ENCODE measurements at regions not wholly inside any gene's neighbourhood (a gene's known extent, or its start where the extent isn't known, plus 50 kb on each side); places are given as distances from the start of the nearest gene placed in this dataset.

DNA sequence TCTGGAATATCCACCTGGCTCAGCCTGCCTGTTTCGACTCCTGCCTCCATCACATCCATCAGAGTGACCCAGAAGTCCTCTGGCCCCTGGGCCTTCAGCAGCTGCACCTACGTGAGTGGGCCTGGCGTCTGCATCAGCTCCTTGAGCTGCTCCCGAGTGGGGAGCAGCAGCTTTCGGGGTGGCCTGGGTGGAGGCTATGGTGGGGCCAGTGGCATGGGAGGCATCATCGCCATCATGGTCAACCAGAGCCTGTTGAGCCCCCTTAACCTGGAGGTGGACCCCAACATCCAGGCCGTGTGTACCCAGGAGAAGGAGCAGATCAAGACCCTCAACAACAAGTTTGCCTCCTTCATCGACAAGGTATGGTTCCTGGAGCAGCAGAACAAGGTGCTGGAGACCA lies 83.0 kb downstream of the SEC61B start:
- ChIA-PET POLR2A (interaction anchor here (0.7 kb wide), 1 partner anchor 460 kb away, joined by 3 read pairs; no protein-coding TSS in a partner anchor), CTCF (ENCODE audit: low intra/inter-chr PET ratio) (no interaction called here)
- DNase-seq (ENCODE audit: extremely low read depth in 1 of 4, low spot score in 3 of 4) (no peak), FAIRE-seq (no peak), ATAC-seq (no peak)
- intact Hi-C loops (cut with micrococcal nuclease): no loop called here
- H3K4me3 ChIP-seq: no peak overlapping the region
- H3K36me3 ChIP-seq (ENCODE audit: control insufficient read depth, insufficient read depth, low read length): no peaks in the 10 kb centered on the region
- no peak overlapping the region for H3K9ac ChIP-seq (ENCODE audit: insufficient read depth in 1 of 2, low read depth in 2 of 2, low read length in 2 of 2)
- peaks cover 10 to 14% of the 10 kb centered on the region in 2 experiments for H3K4me1 ChIP-seq (replicated peaks in 1 of 2; ENCODE audit: control insufficient read depth in 2 of 2, insufficient read depth in 2 of 2, low read length in 2 of 2)
- H3K27me3 ChIP-seq (ENCODE audit: control insufficient read depth in 2 of 2, insufficient read depth in 2 of 2, low read length in 2 of 2): peaks cover 0 to 22% of the 10 kb centered on the region in 2 experiments; a peak in 2 of 5 replicates
- no TSS peak for BruUV-seq (replicated peaks)
- H3K4me2 ChIP-seq (ENCODE audit: insufficient read depth, low read length): no peak overlapping the region
- in situ Hi-C loops (cut with MboI): no loop called here
- no peak overlapping the region for H3K27ac ChIP-seq (ENCODE audit: extremely low read depth, low read depth, low read length)
- H3K79me2 ChIP-seq (ENCODE audit: control insufficient read depth, insufficient read depth, low read length): no peaks in the 10 kb centered on the region
- H3K9me3 ChIP-seq (replicated peaks; ENCODE audit: control insufficient read depth, insufficient read depth, low read depth, low read length): no peaks in the 10 kb centered on the region
- no peaks in the 10 kb centered on the region for H4K20me1 ChIP-seq (replicated peaks; ENCODE audit: control insufficient read depth, insufficient read depth, low read length)
- WGBS (ENCODE audit: insufficient coverage, low coverage, missing lambda C conversion rate): 19% methylated on average over 8 of the region's 8 CpGs
- H2AFZ ChIP-seq (ENCODE audit: low read depth, low read length): no peak overlapping the region
- no peak for TF ChIP-seq ZNF212 (CRISPR knock-in tag; IDR thresholded peaks at IDR 0.05)
- TF ChIP-seq, protein P1, sequence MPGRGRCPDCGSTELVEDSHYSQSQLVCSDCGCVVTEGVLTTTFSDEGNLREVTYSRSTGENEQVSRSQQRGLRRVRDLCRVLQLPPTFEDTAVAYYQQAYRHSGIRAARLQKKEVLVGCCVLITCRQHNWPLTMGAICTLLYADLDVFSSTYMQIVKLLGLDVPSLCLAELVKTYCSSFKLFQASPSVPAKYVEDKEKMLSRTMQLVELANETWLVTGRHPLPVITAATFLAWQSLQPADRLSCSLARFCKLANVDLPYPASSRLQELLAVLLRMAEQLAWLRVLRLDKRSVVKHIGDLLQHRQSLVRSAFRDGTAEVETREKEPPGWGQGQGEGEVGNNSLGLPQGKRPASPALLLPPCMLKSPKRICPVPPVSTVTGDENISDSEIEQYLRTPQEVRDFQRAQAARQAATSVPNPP (IDR thresholded peaks at IDR 0.05; ENCODE audit: borderline replicate concordance, insufficient read depth, insufficient read length): no peak
- TF ChIP-seq HEY1 (CRISPR knock-in tag; IDR thresholded peaks at IDR 0.05; ENCODE audit: borderline replicate concordance): no peak
- TF ChIP-seq, protein P2, sequence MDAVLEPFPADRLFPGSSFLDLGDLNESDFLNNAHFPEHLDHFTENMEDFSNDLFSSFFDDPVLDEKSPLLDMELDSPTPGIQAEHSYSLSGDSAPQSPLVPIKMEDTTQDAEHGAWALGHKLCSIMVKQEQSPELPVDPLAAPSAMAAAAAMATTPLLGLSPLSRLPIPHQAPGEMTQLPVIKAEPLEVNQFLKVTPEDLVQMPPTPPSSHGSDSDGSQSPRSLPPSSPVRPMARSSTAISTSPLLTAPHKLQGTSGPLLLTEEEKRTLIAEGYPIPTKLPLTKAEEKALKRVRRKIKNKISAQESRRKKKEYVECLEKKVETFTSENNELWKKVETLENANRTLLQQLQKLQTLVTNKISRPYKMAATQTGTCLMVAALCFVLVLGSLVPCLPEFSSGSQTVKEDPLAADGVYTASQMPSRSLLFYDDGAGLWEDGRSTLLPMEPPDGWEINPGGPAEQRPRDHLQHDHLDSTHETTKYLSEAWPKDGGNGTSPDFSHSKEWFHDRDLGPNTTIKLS (IDR thresholded peaks at IDR 0.05; ENCODE audit: borderline replicate concordance, low read depth): no peak
- TF ChIP-seq ZNF165 (CRISPR knock-in tag; IDR thresholded peaks at IDR 0.05; ENCODE audit: borderline replicate concordance): no peak
- no peak for TF ChIP-seq HMG20A (CRISPR knock-in tag; conservative IDR thresholded peaks at IDR 0.05)
- TF ChIP-seq TCF7 (IDR thresholded peaks at IDR 0.05; ENCODE audit: borderline replicate concordance): no peak
- TF ChIP-seq NCOA2 (IDR thresholded peaks at IDR 0.05; ENCODE audit: partially characterized antibody in 2 of 2): no peak
- TF ChIP-seq, protein P3, sequence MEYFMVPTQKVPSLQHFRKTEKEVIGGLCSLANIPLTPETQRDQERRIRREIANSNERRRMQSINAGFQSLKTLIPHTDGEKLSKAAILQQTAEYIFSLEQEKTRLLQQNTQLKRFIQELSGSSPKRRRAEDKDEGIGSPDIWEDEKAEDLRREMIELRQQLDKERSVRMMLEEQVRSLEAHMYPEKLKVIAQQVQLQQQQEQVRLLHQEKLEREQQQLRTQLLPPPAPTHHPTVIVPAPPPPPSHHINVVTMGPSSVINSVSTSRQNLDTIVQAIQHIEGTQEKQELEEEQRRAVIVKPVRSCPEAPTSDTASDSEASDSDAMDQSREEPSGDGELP (CRISPR knock-in tag; IDR thresholded peaks at IDR 0.05; ENCODE audit: borderline replicate concordance): no peak
- TF ChIP-seq POLR3A (IDR thresholded peaks at IDR 0.05; ENCODE audit: borderline replicate concordance, extremely low read depth, insufficient read depth, insufficient read length): no peak
- TF ChIP-seq MYNN (IDR thresholded peaks at IDR 0.05): no peak
- TF ChIP-seq MYNN (CRISPR knock-in tag; IDR thresholded peaks at IDR 0.05): no peak
- TF ChIP-seq, protein P4, sequence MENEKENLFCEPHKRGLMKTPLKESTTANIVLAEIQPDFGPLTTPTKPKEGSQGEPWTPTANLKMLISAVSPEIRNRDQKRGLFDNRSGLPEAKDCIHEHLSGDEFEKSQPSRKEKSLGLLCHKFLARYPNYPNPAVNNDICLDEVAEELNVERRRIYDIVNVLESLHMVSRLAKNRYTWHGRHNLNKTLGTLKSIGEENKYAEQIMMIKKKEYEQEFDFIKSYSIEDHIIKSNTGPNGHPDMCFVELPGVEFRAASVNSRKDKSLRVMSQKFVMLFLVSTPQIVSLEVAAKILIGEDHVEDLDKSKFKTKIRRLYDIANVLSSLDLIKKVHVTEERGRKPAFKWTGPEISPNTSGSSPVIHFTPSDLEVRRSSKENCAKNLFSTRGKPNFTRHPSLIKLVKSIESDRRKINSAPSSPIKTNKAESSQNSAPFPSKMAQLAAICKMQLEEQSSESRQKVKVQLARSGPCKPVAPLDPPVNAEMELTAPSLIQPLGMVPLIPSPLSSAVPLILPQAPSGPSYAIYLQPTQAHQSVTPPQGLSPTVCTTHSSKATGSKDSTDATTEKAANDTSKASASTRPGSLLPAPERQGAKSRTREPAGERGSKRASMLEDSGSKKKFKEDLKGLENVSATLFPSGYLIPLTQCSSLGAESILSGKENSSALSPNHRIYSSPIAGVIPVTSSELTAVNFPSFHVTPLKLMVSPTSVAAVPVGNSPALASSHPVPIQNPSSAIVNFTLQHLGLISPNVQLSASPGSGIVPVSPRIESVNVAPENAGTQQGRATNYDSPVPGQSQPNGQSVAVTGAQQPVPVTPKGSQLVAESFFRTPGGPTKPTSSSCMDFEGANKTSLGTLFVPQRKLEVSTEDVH (IDR thresholded peaks at IDR 0.05; ENCODE audit: low read depth, partially characterized antibody): no peak
- no peak for TF ChIP-seq RUNX1 (IDR thresholded peaks at IDR 0.05; ENCODE audit: low read depth)
- no peaks in the 10 kb centered on the region for H3K9me1 ChIP-seq (ENCODE audit: control insufficient read depth, insufficient read depth, low read length)
